Endothelial cell of umbilical vein (primary cell): ENCODE measurements at regions not wholly inside any gene's neighbourhood (a gene's known extent, or its start where the extent isn't known, plus 50 kb on each side); places are given as distances from the start of the nearest gene placed in this dataset.
A peak's percentile ranks its signal among the peaks of the same experiment; 100 is the strongest.

ENCODE experiments used
- BruUV-seq: library from RNA; stranded (reverse); fragments of 400-500 nt; replicated peaks from 2 replicates; lab custom pipeline; 2021; lab: Mats Ljungman, UMichigan
- CTCF ChIA-PET: fragments of 300-600, 350-600 bp; sonication (Branson Sonifier 250); formaldehyde crosslinking; loops from one replicate; lab custom pipeline; 2021; ENCODE audit warnings: antibody characterized with exemption, inconsistent platforms; lab: Charles Lee
- POLR2A ChIA-PET: fragments of 300-600, 350-600 bp; sonication (Branson Sonifier 250); formaldehyde crosslinking; loops from one replicate; lab custom pipeline; 2021; ENCODE audit warnings: antibody characterized with exemption, inconsistent platforms; lab: Charles Lee
- DNase-seq: peaks from one replicate; pipeline ENCODE4 v3.0.0-alpha.2; 2011; ENCODE audit warnings: low read depth, low spot score
- FAIRE-seq: peaks from 2 replicates; lab custom pipeline; 2011; peaks lifted over from hg19 to GRCh38; lab: Jason Lieb, UNC
- H2AFZ ChIP-seq: 2 replicates; pipeline ENCODE4 v1.6.0; 2012; ENCODE audit warnings: low read depth, low read length, control low read depth, inconsistent platforms
- H3K27ac ChIP-seq: 2 replicates; pipeline ENCODE4 v1.5.1; 2011; ENCODE audit warnings: low read depth, mild to moderate bottlenecking, control low read depth, low read length, moderate library complexity; ENCODE audit not compliant: insufficient read depth
- H3K27me3 ChIP-seq, 2 experiments: 2 replicates each; pipeline versions ENCODE4 v1.6.0 to v1.6.1; 2011; ENCODE audit warnings: low read length in 2 of 2, mixed read lengths in 1 of 2; ENCODE audit not compliant: control insufficient read depth in 2 of 2, insufficient read depth in 2 of 2
- H3K36me3 ChIP-seq, 2 experiments: 2 replicates in 1 of 2; 3 replicates in 1 of 2; pipeline ENCODE4 v1.5.1; 2011; ENCODE audit warnings: low read length in 2 of 2, mild to moderate bottlenecking in 1 of 2, moderate library complexity in 1 of 2; ENCODE audit not compliant: control insufficient read depth in 2 of 2, insufficient read depth in 2 of 2; ENCODE audit errors: extremely low read depth in 1 of 2
- H3K4me1 ChIP-seq: 3 replicates; pipeline ENCODE4 v1.5.1; 2011; ENCODE audit warnings: mild to moderate bottlenecking, low read length; ENCODE audit not compliant: control insufficient read depth, insufficient read depth; ENCODE audit errors: extremely low read depth
- H3K4me2 ChIP-seq: 2 replicates; pipeline ENCODE4 v1.6.1; 2011; ENCODE audit warnings: low read length, control low read depth, mixed read lengths; ENCODE audit not compliant: insufficient read depth
- H3K4me3 ChIP-seq, 3 experiments: fragments of 200-600 bp in 1 of 3; sonication (generic), shearing (Covaris generic) in 1 of 3; replicated peaks in 1 of 3; 2 replicates each; pipeline ENCODE4 v1.5.1; 2011 to 2016; ENCODE audit warnings: control low read depth in 3 of 3, low read length in 3 of 3, mild to moderate bottlenecking in 2 of 3, inconsistent platforms in 1 of 3, low read depth in 1 of 3, moderate library complexity in 1 of 3; ENCODE audit not compliant: insufficient read depth in 1 of 3
- H3K79me2 ChIP-seq: 2 replicates; pipeline ENCODE4 v1.6.0; 2012; ENCODE audit warnings: low read length, inconsistent platforms; ENCODE audit not compliant: control insufficient read depth, insufficient read depth
- H3K9ac ChIP-seq: replicated peaks from 2 replicates; pipeline ENCODE3; 2011; ENCODE audit warnings: low read length, control low read depth; ENCODE audit not compliant: insufficient read depth; ENCODE audit errors: extremely low read depth
- H3K9me1 ChIP-seq: replicated peaks from 3 replicates; pipeline ENCODE4 v1.6.0; 2011; ENCODE audit warnings: mild to moderate bottlenecking, low read length; ENCODE audit not compliant: control insufficient read depth, insufficient read depth; ENCODE audit errors: extremely low read depth
- H3K9me3 ChIP-seq: replicated peaks from 2 replicates; pipeline ENCODE4 v1.5.1; 2012; ENCODE audit warnings: low read length, inconsistent platforms; ENCODE audit not compliant: control insufficient read depth, insufficient read depth
- H4K20me1 ChIP-seq: replicated peaks from 2 replicates; pipeline ENCODE3; 2011; ENCODE audit warnings: mild to moderate bottlenecking, low read length; ENCODE audit not compliant: control insufficient read depth, insufficient read depth; ENCODE audit errors: extremely low read depth
- CTCF ChIP-seq, 2 donors: IDR thresholded peaks; 1 replicate in 1 of 2; 2 replicates in 1 of 2; pipeline ENCODE4 v1.5.1; 2011; ENCODE audit warnings: low read length in 2 of 2, mild to moderate bottlenecking in 2 of 2, moderate library complexity in 2 of 2, control low read depth in 1 of 2, inconsistent platforms in 1 of 2, low read depth in 1 of 2; ENCODE audit not compliant: insufficient read depth in 1 of 2; ENCODE audit errors: extremely low read depth in 1 of 2
- EZH2 ChIP-seq: IDR thresholded peaks from 2 replicates; pipeline ENCODE4 v1.6.1; 2012; ENCODE audit warnings: borderline replicate concordance, low read depth, mild to moderate bottlenecking, moderate library complexity, low read length, inconsistent platforms; ENCODE audit not compliant: severe bottlenecking
- FOS ChIP-seq: IDR thresholded peaks from 2 replicates; pipeline ENCODE4 v1.6.1; 2011; ENCODE audit warnings: mild to moderate bottlenecking, low read length, moderate library complexity, borderline replicate concordance; ENCODE audit not compliant: insufficient read depth
- GATA2 ChIP-seq: IDR thresholded peaks from 2 replicates; pipeline ENCODE4 v1.7.0; 2011; ENCODE audit warnings: low read depth, mild to moderate bottlenecking, moderate library complexity, mixed read lengths, low read length; ENCODE audit not compliant: insufficient read length, insufficient read depth
- JUN ChIP-seq: IDR thresholded peaks from 2 replicates; pipeline ENCODE4 v1.6.1; 2011; ENCODE audit warnings: borderline replicate concordance, low read depth; ENCODE audit not compliant: insufficient read length, insufficient read depth
- MYC ChIP-seq: IDR thresholded peaks from one replicate; pipeline ENCODE4 v1.6.1; 2011; ENCODE audit warnings: mild to moderate bottlenecking, low read depth, low read length
- POLR2A ChIP-seq: IDR thresholded peaks from 2 replicates; pipeline ENCODE4 v1.6.1; 2012; ENCODE audit warnings: low read depth, mild to moderate bottlenecking, control low read depth, low read length
- POLR2AphosphoS5 ChIP-seq: IDR thresholded peaks from 2 replicates; pipeline ENCODE4 v1.6.1; 2012; ENCODE audit warnings: low read depth, mild to moderate bottlenecking, control low read depth, low read length, moderate library complexity; ENCODE audit not compliant: insufficient read depth
- dilution Hi-C: fragments of 300-500 bp; cut with MboI; formaldehyde crosslinking; loops from one replicate; pipeline ENCODE4 v1.15.0; 2019; ENCODE audit warnings: low sequenced_read_pairs; ENCODE audit not compliant: extremely low pct_ligation_motif_present
- intact Hi-C: fragments of 100-400 bp; cut with micrococcal nuclease; formaldehyde crosslinking; loops from one replicate; pipeline ENCODE4 v1.10.0; 2022
- TF ChIP-seq, protein P1 (sequence below): IDR thresholded peaks from 2 replicates; pipeline ENCODE4 v1.6.1; 2011; ENCODE audit not compliant: insufficient read depth, insufficient read length

GRCh38 chr4:80143307-80143679 lies 54.0 kb upstream of the PRDM8 start:
- Histone ChIP-seq H3K27ac (no peak overlapping the region), H3K27me3 (no peaks in the 10 kb centered on the region), H3K9ac (no peak overlapping the region), H4K20me1 (no peaks in the 10 kb centered on the region), H3K4me1 (peaks cover 13% of the 10 kb centered on the region), H3K4me3 (no peak overlapping the region), H2AFZ (no peak overlapping the region), H3K9me3 (no peaks in the 10 kb centered on the region), H3K36me3 (no peaks in the 10 kb centered on the region), H3K79me2 (no peaks in the 10 kb centered on the region), H3K4me2 (no peak overlapping the region), H3K9me1 (no peaks in the 10 kb centered on the region)
- TF ChIP-seq CTCF (IDR thresholded peaks at IDR 0.05; ENCODE audit: extremely low read depth in 1 of 2, insufficient read depth in 1 of 2, low read depth in 1 of 2, low read length in 2 of 2) (no peak), MYC (no peak)
- TF ChIP-seq, protein P1, sequence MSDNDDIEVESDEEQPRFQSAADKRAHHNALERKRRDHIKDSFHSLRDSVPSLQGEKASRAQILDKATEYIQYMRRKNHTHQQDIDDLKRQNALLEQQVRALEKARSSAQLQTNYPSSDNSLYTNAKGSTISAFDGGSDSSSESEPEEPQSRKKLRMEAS, result no peak
- dilution Hi-C loops (no loop called here), intact Hi-C loops (no loop called here)
- CTCF ChIA-PET, result no interaction called here
- POLR2A ChIA-PET, result no interaction called here
- BruUV-seq, result no TSS peak
- DNase-seq, result no peak
- FAIRE-seq, result no peak

GRCh38 chr4:80142394-80143306 lies 54.7 kb upstream of the PRDM8 start:
- H3K9me1 ChIP-seq, result no peaks in the 10 kb centered on the region
- H3K27ac ChIP-seq, result no peak overlapping the region
- H3K79me2 ChIP-seq, result no peaks in the 10 kb centered on the region
- FAIRE-seq, result peak; percentile 48
- intact Hi-C loops, result no loop called here
- BruUV-seq, result no TSS peak
- dilution Hi-C loops, result no loop called here
- H3K9me3 ChIP-seq, result no peaks in the 10 kb centered on the region
- ChIA-PET CTCF (interaction anchor here (1.2 to 2.0 kb wide), 2 partner anchors 10 to 41 kb away, joined by 4 read pairs; no protein-coding TSS in a partner anchor), POLR2A (no interaction called here)
- no peak for TF ChIP-seq FOS
- TF ChIP-seq, protein P1, result no peak
- no peak for TF ChIP-seq POLR2A
- no peak for TF ChIP-seq JUN
- TF ChIP-seq MYC, result no peak
- no peak for TF ChIP-seq EZH2
- TF ChIP-seq CTCF (IDR thresholded peaks at IDR 0.05; ENCODE audit: extremely low read depth in 1 of 2, insufficient read depth in 1 of 2, low read depth in 1 of 2, low read length in 2 of 2), result no peak
- no peak for TF ChIP-seq GATA2
- TF ChIP-seq POLR2AphosphoS5, result no peak
- no peak overlapping the region for H3K9ac ChIP-seq
- H3K4me2 ChIP-seq, result peak overlapping the region; percentile 38
- H2AFZ ChIP-seq, result peak overlapping the region; percentile 32
- peak; percentile 20 for DNase-seq
- H3K36me3 ChIP-seq, result no peaks in the 10 kb centered on the region
- H3K4me1 ChIP-seq, result peaks cover 13% of the 10 kb centered on the region
- no peaks in the 10 kb centered on the region for H4K20me1 ChIP-seq
- no peaks in the 10 kb centered on the region for H3K27me3 ChIP-seq
- no peak overlapping the region for H3K4me3 ChIP-seq
